Spleen (tissue), 7 donors: ENCODE measurements at regions not wholly inside any gene's neighbourhood (a gene's known extent, or its start where the extent isn't known, plus 50 kb on each side); places are given as distances from the start of the nearest gene placed in this dataset.

ENCODE experiments used
- POLR2A ChIP-seq, 3 donors: fragments of 450-650 bp; IDR thresholded peaks; one replicate each; pipeline ENCODE4 v1.5.1; 2017; ENCODE audit warnings: antibody characterized with exemption in 3 of 3, mild to moderate bottlenecking in 1 of 3
- POLR2AphosphoS5 ChIP-seq, 3 donors: sonication (generic); formaldehyde crosslinking; IDR thresholded peaks; one replicate each; pipeline ENCODE4 v1.5.1; 2017; ENCODE audit warnings: antibody characterized with exemption in 3 of 3
- TF ChIP-seq, protein P1 (sequence below), 11 experiments: fragments of 200-600 bp in 7 of 11; fragments of 450-650 bp in 4 of 11; sonication (generic) in 4 of 11; IDR thresholded peaks in 8 of 11; conservative IDR thresholded peaks in 3 of 11; 1 replicate in 7 of 11; 2 replicates in 4 of 11; pipeline versions ENCODE4 v1.4.0 to v1.8.0; 2016 to 2021; ENCODE audit warnings: antibody characterized with exemption in 11 of 11, inconsistent platforms in 4 of 11, mild to moderate bottlenecking in 1 of 11
- donor health status: DM: no; HTN: no; CAD: no; lungs with moderate emphysema.
- donor health status: DM: no; HTN: no; CAD: no.
- donor health status: DM: no; HTN: no; CAD: no.

- TF ChIP-seq, protein P1, sequence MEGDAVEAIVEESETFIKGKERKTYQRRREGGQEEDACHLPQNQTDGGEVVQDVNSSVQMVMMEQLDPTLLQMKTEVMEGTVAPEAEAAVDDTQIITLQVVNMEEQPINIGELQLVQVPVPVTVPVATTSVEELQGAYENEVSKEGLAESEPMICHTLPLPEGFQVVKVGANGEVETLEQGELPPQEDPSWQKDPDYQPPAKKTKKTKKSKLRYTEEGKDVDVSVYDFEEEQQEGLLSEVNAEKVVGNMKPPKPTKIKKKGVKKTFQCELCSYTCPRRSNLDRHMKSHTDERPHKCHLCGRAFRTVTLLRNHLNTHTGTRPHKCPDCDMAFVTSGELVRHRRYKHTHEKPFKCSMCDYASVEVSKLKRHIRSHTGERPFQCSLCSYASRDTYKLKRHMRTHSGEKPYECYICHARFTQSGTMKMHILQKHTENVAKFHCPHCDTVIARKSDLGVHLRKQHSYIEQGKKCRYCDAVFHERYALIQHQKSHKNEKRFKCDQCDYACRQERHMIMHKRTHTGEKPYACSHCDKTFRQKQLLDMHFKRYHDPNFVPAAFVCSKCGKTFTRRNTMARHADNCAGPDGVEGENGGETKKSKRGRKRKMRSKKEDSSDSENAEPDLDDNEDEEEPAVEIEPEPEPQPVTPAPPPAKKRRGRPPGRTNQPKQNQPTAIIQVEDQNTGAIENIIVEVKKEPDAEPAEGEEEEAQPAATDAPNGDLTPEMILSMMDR (IDR thresholded peaks at IDR 0.05 in 8 of 11, conservative IDR thresholded peaks at IDR 0.05 in 3 of 11) = no peak
- TF ChIP-seq POLR2AphosphoS5 (IDR thresholded peaks at IDR 0.05) (no peak), POLR2A (IDR thresholded peaks at IDR 0.05) (no peak)
These were observed 239.8 kb downstream of the OR4A5 start for GRCh38 chr11:54946424-54946823.
